Calu3 (cell line): ENCODE measurements at regions not wholly inside any gene's neighbourhood (a gene's known extent, or its start where the extent isn't known, plus 50 kb on each side); places are given as distances from the start of the nearest gene placed in this dataset.
"Not testable (repeated sequence)": the region's sequence is repeated elsewhere in the genome, so short reads cannot be mapped to it uniquely, and the experiment has no call there.

Experiments used
- BruUV-seq: library from RNA; stranded (reverse); fragments of 400-500 nt; replicated peaks from 2 replicates; lab custom pipeline; 2021; lab: Mats Ljungman, UMichigan
- CTCF ChIA-PET: fragments of 300-600 bp; sonication (Branson Sonifier 250); formaldehyde crosslinking; loops from one replicate; lab custom pipeline; 2022; ENCODE audit warnings: antibody characterized with exemption; lab: Charles Lee
- DNase-seq: peaks from one replicate; pipeline ENCODE4 v3.0.0; 2022
- H3K27ac Mint-ChIP-seq: one replicate; pipeline ENCODE4 v1.8.0; 2022; ENCODE audit warnings: mixed read lengths; ENCODE audit not compliant: unreplicated experiment
- H3K27me3 Mint-ChIP-seq: one replicate; pipeline ENCODE4 v1.8.0; 2022; ENCODE audit warnings: mixed read lengths; ENCODE audit not compliant: unreplicated experiment
- H3K36me3 Mint-ChIP-seq: one replicate; pipeline ENCODE4 v1.8.0; 2022; ENCODE audit warnings: mild to moderate bottlenecking, moderate library complexity, mixed read lengths; ENCODE audit not compliant: insufficient read depth, unreplicated experiment
- H3K4me1 Mint-ChIP-seq: one replicate; pipeline ENCODE4 v1.8.0; 2022; ENCODE audit warnings: mild to moderate bottlenecking, low read depth, mixed read lengths; ENCODE audit not compliant: unreplicated experiment
- H3K4me3 Mint-ChIP-seq: one replicate; pipeline ENCODE4 v1.8.0; 2022; ENCODE audit warnings: mild to moderate bottlenecking, low read depth, moderate library complexity, mixed read lengths; ENCODE audit not compliant: unreplicated experiment
- H3K9me3 Mint-ChIP-seq: one replicate; pipeline ENCODE4 v1.8.0; 2022; ENCODE audit warnings: low read depth, mixed read lengths; ENCODE audit not compliant: unreplicated experiment
- intact Hi-C: fragments of 100-400 bp; cut with micrococcal nuclease; formaldehyde crosslinking; loops from one replicate; pipeline ENCODE4 v1.10.0; 2022; ENCODE audit not compliant: unreplicated experiment
- TF ChIP-seq, protein P1 (sequence below): fragments of 200-600 bp; IDR thresholded peaks from one replicate; pipeline ENCODE4 v1.8.0; 2022; ENCODE audit warnings: antibody characterized with exemption; ENCODE audit not compliant: unreplicated experiment

DNA sequence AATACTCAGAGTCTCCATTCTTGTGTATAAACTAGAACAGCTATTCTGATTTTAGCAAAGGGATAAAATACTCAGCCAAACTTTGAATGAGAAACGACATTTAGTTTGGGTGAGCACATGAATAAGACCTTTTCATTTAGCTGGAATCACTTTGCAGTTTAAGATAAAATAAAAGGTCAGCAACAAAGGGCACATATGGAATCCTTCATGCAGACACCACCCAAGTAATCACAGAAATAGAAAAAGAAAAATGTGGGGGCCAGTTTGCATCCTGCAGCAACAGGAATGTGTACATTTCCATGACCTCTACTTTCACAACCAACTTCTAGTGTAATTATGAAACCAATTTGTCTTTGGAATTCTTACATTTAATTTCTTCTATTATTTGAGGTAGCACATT, 1637.4 kb downstream of the PCDH9 start:
- Mint-ChIP-seq H3K27ac (no peak overlapping the region), H3K36me3 (no peaks in the 10 kb centered on the region), H3K4me1 (no peaks in the 10 kb centered on the region), H3K27me3 (no peaks in the 10 kb centered on the region), H3K4me3 (no peak overlapping the region), H3K9me3 (peaks cover 4% of the 10 kb centered on the region)
- no peak for DNase-seq
- TF ChIP-seq, protein P1, sequence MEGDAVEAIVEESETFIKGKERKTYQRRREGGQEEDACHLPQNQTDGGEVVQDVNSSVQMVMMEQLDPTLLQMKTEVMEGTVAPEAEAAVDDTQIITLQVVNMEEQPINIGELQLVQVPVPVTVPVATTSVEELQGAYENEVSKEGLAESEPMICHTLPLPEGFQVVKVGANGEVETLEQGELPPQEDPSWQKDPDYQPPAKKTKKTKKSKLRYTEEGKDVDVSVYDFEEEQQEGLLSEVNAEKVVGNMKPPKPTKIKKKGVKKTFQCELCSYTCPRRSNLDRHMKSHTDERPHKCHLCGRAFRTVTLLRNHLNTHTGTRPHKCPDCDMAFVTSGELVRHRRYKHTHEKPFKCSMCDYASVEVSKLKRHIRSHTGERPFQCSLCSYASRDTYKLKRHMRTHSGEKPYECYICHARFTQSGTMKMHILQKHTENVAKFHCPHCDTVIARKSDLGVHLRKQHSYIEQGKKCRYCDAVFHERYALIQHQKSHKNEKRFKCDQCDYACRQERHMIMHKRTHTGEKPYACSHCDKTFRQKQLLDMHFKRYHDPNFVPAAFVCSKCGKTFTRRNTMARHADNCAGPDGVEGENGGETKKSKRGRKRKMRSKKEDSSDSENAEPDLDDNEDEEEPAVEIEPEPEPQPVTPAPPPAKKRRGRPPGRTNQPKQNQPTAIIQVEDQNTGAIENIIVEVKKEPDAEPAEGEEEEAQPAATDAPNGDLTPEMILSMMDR = no peak
- intact Hi-C loops = no loop called here
- CTCF ChIA-PET = no interaction called here
- no TSS peak for BruUV-seq

DNA sequence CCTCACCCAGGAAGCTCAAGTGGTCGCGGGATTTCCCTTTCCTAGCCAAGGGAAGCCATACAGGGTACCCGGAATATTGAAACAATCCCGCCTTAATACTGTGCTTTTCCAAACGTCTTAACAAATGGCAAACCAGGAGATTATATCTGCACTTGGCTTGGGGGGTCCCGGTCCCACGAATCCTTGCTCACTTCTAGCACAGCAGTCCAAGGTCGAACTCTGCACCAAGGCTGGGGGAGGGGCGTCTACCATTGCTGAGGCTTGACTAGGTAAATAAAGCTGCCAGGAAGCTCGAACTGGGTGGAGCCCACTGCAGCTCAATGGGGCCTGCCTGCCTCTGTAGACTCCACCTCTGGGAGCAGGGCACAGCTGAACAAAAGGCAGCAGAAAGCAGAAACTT, 1644.8 kb downstream of the PCDH9 start:
- Mint-ChIP-seq H3K36me3 (no peaks in the 10 kb centered on the region), H3K4me1 (no peaks in the 10 kb centered on the region), H3K9me3 (peaks cover 9% of the 10 kb centered on the region), H3K4me3 (no peak overlapping the region), H3K27me3 (no peaks in the 10 kb centered on the region), H3K27ac (no peak overlapping the region)
- TF ChIP-seq, protein P1 = no peak
- BruUV-seq = no TSS peak
- intact Hi-C loops = no loop called here
- CTCF ChIA-PET = no interaction called here
- no peak for DNase-seq

DNA sequence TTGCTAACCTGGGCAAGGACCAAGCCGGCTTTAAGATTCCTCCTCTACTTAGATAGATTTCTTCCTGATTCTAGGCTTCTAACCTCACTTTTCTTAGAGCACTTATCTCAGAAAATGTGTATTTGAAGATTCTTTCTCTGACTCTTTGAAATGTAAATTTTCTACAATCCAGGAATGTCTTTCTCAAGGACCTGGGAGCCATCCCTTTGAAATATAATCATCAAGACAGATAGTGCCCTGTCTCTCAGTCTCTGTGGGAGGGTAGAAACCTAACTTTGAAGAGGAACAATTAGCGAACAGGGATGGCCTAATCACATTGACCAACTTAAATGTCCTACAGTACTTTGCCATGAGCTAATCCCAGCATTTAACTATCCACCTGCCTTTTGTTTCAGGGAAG, 1646.0 kb downstream of the PCDH9 start:
- no peak for DNase-seq
- intact Hi-C loops = no loop called here
- Mint-ChIP-seq H3K4me1 (no peaks in the 10 kb centered on the region), H3K4me3 (no peak overlapping the region), H3K27ac (no peak overlapping the region), H3K27me3 (no peaks in the 10 kb centered on the region), H3K9me3 (peaks cover 9% of the 10 kb centered on the region), H3K36me3 (no peaks in the 10 kb centered on the region)
- TF ChIP-seq, protein P1 = no peak
- CTCF ChIA-PET = interaction anchor here (0.6 kb wide), 1 partner anchor 542 kb away, joined by 4 read pairs; no protein-coding TSS in a partner anchor
- no TSS peak for BruUV-seq

DNA sequence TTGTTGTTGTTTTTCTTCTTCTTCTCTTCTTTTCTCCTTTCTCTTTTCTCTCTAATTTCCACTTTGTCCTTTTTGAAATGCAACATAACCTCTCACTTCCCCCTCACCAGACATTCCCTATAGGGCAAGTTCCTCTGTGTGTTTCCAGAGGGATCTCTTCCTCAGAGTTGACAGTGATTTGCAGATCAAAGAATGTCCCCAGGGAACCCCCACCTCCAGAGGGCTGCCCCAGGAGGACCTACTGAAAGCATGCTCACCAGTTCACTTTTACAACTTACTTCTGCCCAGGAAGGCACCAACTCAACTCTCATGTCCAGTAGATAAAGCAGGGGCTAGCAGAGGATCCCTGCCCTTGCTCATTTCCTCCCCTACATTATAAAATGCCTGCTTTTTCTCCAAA, 1648.0 kb downstream of the PCDH9 start:
- no TSS peak for BruUV-seq
- H3K36me3 Mint-ChIP-seq = no peaks in the 10 kb centered on the region
- CTCF ChIA-PET = no interaction called here
- no peak overlapping the region for H3K27ac Mint-ChIP-seq
- intact Hi-C loops = no loop called here
- H3K9me3 Mint-ChIP-seq = peaks cover 4% of the 10 kb centered on the region
- TF ChIP-seq, protein P1 = no peak
- H3K4me3 Mint-ChIP-seq = no peak overlapping the region
- H3K27me3 Mint-ChIP-seq = no peaks in the 10 kb centered on the region
- DNase-seq = no peak
- no peaks in the 10 kb centered on the region for H3K4me1 Mint-ChIP-seq

DNA sequence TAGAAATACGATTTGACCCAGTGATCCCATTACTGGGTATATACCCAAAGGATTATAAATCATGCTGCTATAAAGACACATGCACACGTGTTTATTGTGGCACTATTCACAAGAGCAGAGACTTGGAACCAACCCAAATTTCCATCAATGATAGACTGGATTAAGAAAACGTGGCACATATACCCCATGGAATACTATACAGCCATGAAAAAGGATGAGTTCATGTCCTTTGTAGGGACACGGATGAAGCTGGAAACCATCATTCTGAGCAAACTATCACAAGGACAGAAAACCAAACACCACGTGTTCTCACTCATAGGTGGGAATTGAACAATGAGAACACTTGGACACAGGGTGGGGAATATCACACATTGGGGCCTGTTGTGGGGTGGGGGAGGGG, 1665.6 kb downstream of the PCDH9 start:
- H3K4me1 Mint-ChIP-seq, H3K36me3 Mint-ChIP-seq, DNase-seq, intact Hi-C loops, H3K27me3 Mint-ChIP-seq, BruUV-seq, CTCF ChIA-PET, H3K4me3 Mint-ChIP-seq, H3K9me3 Mint-ChIP-seq, H3K27ac Mint-ChIP-seq: not testable (repeated sequence)
